NT2/D1 (cell line): ENCODE measurements at regions not wholly inside any gene's neighbourhood (a gene's known extent, or its start where the extent isn't known, plus 50 kb on each side); places are given as distances from the start of the nearest gene placed in this dataset.
"Not testable (repeated sequence)": the region's sequence is repeated elsewhere in the genome, so short reads cannot be mapped to it uniquely, and the experiment has no call there.

Experiments
- DNase-seq: peaks from one replicate; pipeline ENCODE4 v3.0.0-alpha.2; 2011; ENCODE audit warnings: low read depth, low spot score
- H3K27me3 ChIP-seq: 2 replicates; pipeline ENCODE4 v1.6.0; 2011; ENCODE audit warnings: mild to moderate bottlenecking; ENCODE audit not compliant: insufficient read length, insufficient read depth
- H3K36me3 ChIP-seq: 2 replicates; pipeline ENCODE4 v1.6.1; 2011; ENCODE audit warnings: mild to moderate bottlenecking, low read length, mixed read lengths; ENCODE audit not compliant: insufficient read depth, insufficient read length
- H3K4me1 ChIP-seq: 2 replicates; pipeline ENCODE4 v1.5.1; 2011; ENCODE audit not compliant: insufficient read depth, insufficient read length
- H3K4me3 ChIP-seq: 2 replicates; pipeline ENCODE4 v1.5.1; 2011; ENCODE audit warnings: low read depth; ENCODE audit not compliant: insufficient read length
- H3K9ac ChIP-seq: 2 replicates; pipeline ENCODE4 v1.6.0; 2011; ENCODE audit warnings: low read depth; ENCODE audit not compliant: insufficient read length
- H3K9me3 ChIP-seq: 2 replicates; pipeline ENCODE4 v1.5.1; 2011; ENCODE audit warnings: mild to moderate bottlenecking, low read length; ENCODE audit not compliant: insufficient read depth
- SUZ12 ChIP-seq: IDR thresholded peaks from 2 replicates; pipeline ENCODE4 v1.6.1; 2011; ENCODE audit not compliant: insufficient read length, insufficient read depth; ENCODE audit errors: extremely low read depth
- YY1 ChIP-seq: IDR thresholded peaks from 2 replicates; pipeline ENCODE4 v1.6.1; 2011; ENCODE audit not compliant: insufficient read length, insufficient read depth
- ZNF274 ChIP-seq: IDR thresholded peaks from 2 replicates; pipeline ENCODE4 v1.6.1; 2011; ENCODE audit warnings: mild to moderate bottlenecking, low read depth, low read length

DNA sequence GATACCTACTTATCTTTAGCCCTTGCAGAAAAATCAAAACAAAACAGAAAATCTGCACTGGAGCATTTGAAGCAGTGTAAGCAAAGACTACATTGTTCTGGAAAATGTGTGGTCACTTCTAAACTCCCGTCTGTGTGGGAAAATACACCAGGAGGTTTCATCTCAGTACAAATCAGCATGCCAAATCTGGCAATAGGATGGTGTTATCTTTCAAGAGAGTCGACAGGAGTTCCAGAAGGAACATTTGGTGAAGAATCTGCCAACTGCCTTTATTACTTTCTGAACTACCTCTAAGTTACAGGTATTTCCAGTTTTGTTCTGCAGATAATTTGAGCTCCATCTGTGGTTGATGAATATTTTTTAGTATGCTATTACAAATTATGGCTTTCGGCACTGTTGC, 1348.0 kb downstream of the RAPGEF2 start:
- no peak for TF ChIP-seq SUZ12
- TF ChIP-seq ZNF274, result no peak
- no peak for TF ChIP-seq YY1
- DNase-seq, result no peak
- no peaks in the 10 kb centered on the region for H3K27me3 ChIP-seq
- H3K4me1 ChIP-seq, result no peaks in the 10 kb centered on the region
- H3K36me3 ChIP-seq, result no peaks in the 10 kb centered on the region
- no peaks in the 10 kb centered on the region for H3K9me3 ChIP-seq
- no peak overlapping the region for H3K4me3 ChIP-seq
- H3K9ac ChIP-seq, result no peak overlapping the region

DNA sequence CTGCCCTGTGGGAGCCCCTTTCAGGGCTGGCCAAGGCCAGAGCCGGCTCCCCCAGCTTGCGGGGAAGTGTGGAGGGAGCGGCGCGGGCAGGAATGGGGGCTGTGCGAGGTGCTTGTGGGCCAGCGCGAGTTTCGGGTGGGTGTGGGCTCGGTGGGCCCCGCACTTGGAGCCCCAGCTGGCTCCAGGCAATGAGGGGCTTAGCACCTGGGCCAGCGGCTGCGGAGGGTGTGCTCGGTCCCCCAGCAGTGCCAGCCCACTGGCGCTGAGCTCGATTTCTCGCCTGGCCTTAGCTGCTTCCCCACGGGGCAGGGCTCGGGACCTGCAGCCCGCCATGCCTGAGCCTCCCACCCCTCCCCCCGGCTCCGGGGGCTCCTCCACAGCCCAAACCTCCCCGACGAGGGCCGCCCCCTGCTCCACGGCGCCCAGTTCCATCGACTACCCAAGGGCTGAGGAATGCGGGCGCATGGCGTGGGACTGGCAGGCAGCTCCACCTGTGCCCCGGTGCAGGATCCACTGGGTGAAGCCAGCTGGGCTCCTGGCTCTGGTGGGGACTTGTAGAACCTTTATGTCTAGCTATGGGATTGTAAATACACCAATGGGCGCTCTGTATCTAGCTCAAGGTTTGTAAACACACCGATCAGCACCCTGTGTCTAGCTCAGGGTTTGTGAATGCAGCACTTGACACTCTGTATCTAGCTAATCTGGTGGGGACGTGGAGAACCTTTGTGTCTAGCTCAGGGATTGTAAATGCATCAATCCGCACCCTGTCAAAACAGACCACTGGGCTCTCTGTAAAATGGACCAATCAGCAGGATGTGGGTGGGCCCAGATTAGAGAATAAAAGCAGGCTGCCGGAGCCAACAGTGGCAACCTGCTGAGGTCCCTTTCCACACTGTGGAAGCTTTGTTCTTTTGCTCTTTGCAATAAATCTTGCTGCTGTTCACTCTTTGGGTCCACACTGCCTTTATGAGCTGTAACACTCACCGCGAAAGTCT, 1379.1 kb downstream of the RAPGEF2 start:
- not testable (repeated sequence) for H3K9ac ChIP-seq, H3K27me3 ChIP-seq, DNase-seq, H3K4me3 ChIP-seq, H3K36me3 ChIP-seq, H3K4me1 ChIP-seq, H3K9me3 ChIP-seq

- H3K4me3 ChIP-seq, result no peak overlapping the region
- no peaks in the 10 kb centered on the region; the same call in 1 of the 2 replicates for H3K9me3 ChIP-seq
- H3K4me1 ChIP-seq, result no peaks in the 10 kb centered on the region
- no peak for DNase-seq
- no peak for TF ChIP-seq SUZ12
- no peak for TF ChIP-seq ZNF274
- no peak for TF ChIP-seq YY1
- H3K27me3 ChIP-seq, result no peaks in the 10 kb centered on the region
- H3K36me3 ChIP-seq, result no peaks in the 10 kb centered on the region
- H3K9ac ChIP-seq, result no peak overlapping the region
Measured at GRCh38 chr4:160485071-160485687, 1382.3 kb downstream of the RAPGEF2 start.

- no peak overlapping the region for H3K4me3 ChIP-seq
- TF ChIP-seq ZNF274 (no peak), SUZ12 (no peak), YY1 (no peak)
- no peak overlapping the region for H3K9ac ChIP-seq
Measured at GRCh38 chr4:160492181-160492580, 1389.3 kb downstream of the RAPGEF2 start.

GRCh38 chr4:160493206-160493605, 1390.3 kb downstream of the RAPGEF2 start:
- Histone ChIP-seq H3K4me3 (no peak overlapping the region), H3K4me1 (no peaks in the 10 kb centered on the region), H3K27me3 (no peaks in the 10 kb centered on the region), H3K9ac (no peak overlapping the region), H3K36me3 (no peaks in the 10 kb centered on the region), H3K9me3 (no peaks in the 10 kb centered on the region)
- no peak for DNase-seq
- TF ChIP-seq YY1 (no peak), ZNF274 (no peak), SUZ12 (no peak)

More at GRCh38 chr4:160492181-160492580, 1389.3 kb downstream of the RAPGEF2 start:
- Histone ChIP-seq H3K9me3 (no peaks in the 10 kb centered on the region), H3K36me3 (no peaks in the 10 kb centered on the region), H3K27me3 (no peaks in the 10 kb centered on the region), H3K4me1 (no peaks in the 10 kb centered on the region)
- no peak for DNase-seq

DNA sequence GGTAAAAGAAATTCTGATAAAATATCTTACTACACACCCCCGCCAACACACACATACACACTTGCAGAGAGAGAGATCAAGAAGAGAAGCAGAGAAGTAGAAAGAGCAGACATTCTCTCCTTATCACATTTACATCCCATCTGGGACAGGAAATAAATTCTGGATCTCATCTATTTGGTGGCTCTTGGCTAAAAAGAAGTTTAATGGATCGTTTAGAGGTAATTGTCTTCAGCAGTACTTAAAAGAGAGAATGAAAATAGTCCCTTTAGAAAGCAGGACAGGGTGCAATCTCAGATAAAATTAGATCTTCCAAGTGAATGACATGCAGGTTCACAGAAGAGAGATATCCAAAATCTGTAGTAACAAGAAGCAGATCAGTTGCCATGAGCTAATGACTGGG, 1392.5 kb downstream of the RAPGEF2 start:
- no peak for TF ChIP-seq YY1
- TF ChIP-seq ZNF274, result no peak
- no peak for TF ChIP-seq SUZ12
- Histone ChIP-seq H3K4me3 (no peak overlapping the region), H3K9me3 (no peaks in the 10 kb centered on the region), H3K9ac (no peak overlapping the region), H3K4me1 (no peaks in the 10 kb centered on the region), H3K27me3 (no peaks in the 10 kb centered on the region), H3K36me3 (no peaks in the 10 kb centered on the region)
- no peak for DNase-seq

DNA sequence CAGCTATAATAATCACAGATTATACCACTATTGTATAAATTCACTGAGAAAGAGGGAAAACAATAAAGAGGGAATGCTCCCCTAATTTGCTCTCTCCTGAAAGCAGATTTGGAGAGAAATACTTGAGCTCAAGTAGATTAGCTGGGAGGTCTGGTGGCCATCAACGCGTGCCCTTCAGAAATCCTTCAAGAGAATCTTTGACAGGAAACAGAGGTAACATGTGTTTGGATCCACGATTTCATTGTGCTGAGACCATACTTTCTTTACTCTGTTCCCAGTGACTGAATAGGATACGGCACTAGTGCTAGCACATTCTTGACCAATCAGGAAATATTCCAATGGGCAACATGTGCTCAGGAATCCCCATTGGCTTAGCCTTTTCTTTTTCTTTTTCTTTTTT, 1395.3 kb downstream of the RAPGEF2 start:
- Histone ChIP-seq H3K27me3 (no peaks in the 10 kb centered on the region), H3K4me3 (no peak overlapping the region), H3K9me3 (no peaks in the 10 kb centered on the region), H3K4me1 (no peaks in the 10 kb centered on the region), H3K9ac (no peak overlapping the region), H3K36me3 (no peaks in the 10 kb centered on the region)
- TF ChIP-seq ZNF274 (no peak), SUZ12 (no peak), YY1 (no peak)
- DNase-seq, result no peak
